Activated T-cell treated with anti-CD3 and anti-CD28 coated beads for 48 hours (primary cell): ENCODE measurements at regions not wholly inside any gene's neighbourhood (a gene's known extent, or its start where the extent isn't known, plus 50 kb on each side); places are given as distances from the start of the nearest gene placed in this dataset.

Experiments used
- DNase-seq: peaks from one replicate; pipeline ENCODE4 v3.0.0-alpha.2; 2020; ENCODE audit warnings: low read depth

GRCh38 chr7:111676167-111676566, 113.9 kb upstream of the IMMP2L start:
- DNase-seq: no peak

GRCh38 chr7:111672901-111673300, 110.6 kb upstream of the IMMP2L start:
- no peak for DNase-seq

GRCh38 chr7:111671927-111672326, 109.6 kb upstream of the IMMP2L start:
- DNase-seq: no peak

GRCh38 chr7:111668711-111669110, 106.4 kb upstream of the IMMP2L start:
- no peak for DNase-seq

GRCh38 chr7:111667488-111667887, 105.2 kb upstream of the IMMP2L start:
- DNase-seq: no peak

GRCh38 chr7:111666260-111666659, 104.0 kb upstream of the IMMP2L start:
- no peak for DNase-seq

GRCh38 chr7:111663771-111664170, 101.5 kb upstream of the IMMP2L start:
- DNase-seq: no peak

- no peak for DNase-seq
These were observed 100.1 kb upstream of the IMMP2L start for GRCh38 chr7:111662386-111662785.

GRCh38 chr7:111660478-111660877, 98.2 kb upstream of the IMMP2L start:
- no peak for DNase-seq

GRCh38 chr7:111658546-111658945, 96.3 kb upstream of the IMMP2L start:
- no peak for DNase-seq

- DNase-seq: no peak
These were observed 94.7 kb upstream of the IMMP2L start for GRCh38 chr7:111657018-111657417.

GRCh38 chr7:111654343-111654742, 92.1 kb upstream of the IMMP2L start:
- DNase-seq: no peak

GRCh38 chr7:111653846-111654245, 91.6 kb upstream of the IMMP2L start:
- no peak for DNase-seq

GRCh38 chr7:111650456-111650999, 88.2 kb upstream of the IMMP2L start:
- DNase-seq: no peak

- no peak for DNase-seq
These were observed 85.6 kb upstream of the IMMP2L start for GRCh38 chr7:111647881-111648280.

GRCh38 chr7:111644595-111644994, 82.3 kb upstream of the IMMP2L start:
- DNase-seq: peak; percentile 0

- DNase-seq: no peak
These were observed 80.1 kb upstream of the IMMP2L start for GRCh38 chr7:111642373-111642772.

GRCh38 chr7:111640416-111640815, 78.1 kb upstream of the IMMP2L start:
- DNase-seq: no peak

GRCh38 chr7:111639934-111640333, 77.6 kb upstream of the IMMP2L start:
- DNase-seq: no peak

GRCh38 chr7:111638078-111638477, 75.8 kb upstream of the IMMP2L start:
- DNase-seq: no peak

GRCh38 chr7:111633878-111634277, 71.6 kb upstream of the IMMP2L start:
- no peak for DNase-seq

GRCh38 chr7:111630862-111631261, 68.6 kb upstream of the IMMP2L start:
- DNase-seq: no peak

GRCh38 chr7:111622084-111622483, 59.8 kb upstream of the IMMP2L start:
- DNase-seq: no peak
